ENCODE measurements at regions not wholly inside any gene's neighbourhood (a gene's known extent, or its start where the extent isn't known, plus 50 kb on each side); places are given as distances from the start of the nearest gene placed in this dataset.

- Histone ChIP-seq H3K4me2 (ENCODE audit: low read depth, low read length, poor library complexity, severe bottlenecking) (no peak overlapping the region), H3K9ac (ENCODE audit: low read depth, low read length, poor library complexity, severe bottlenecking) (no peak overlapping the region), H3K9me2 (replicated peaks; ENCODE audit: low read depth, low read length) (no peaks in the 10 kb centered on the region), H3F3A (ENCODE audit: low read depth) (no peaks in the 10 kb centered on the region), H2AFZ (ENCODE audit: low read length) (no peak overlapping the region), H3K27me3 (ENCODE audit: insufficient read depth, low read length, poor library complexity, severe bottlenecking) (no peaks in the 10 kb centered on the region), H3K4me1 (ENCODE audit: insufficient read depth, low read length, poor library complexity, severe bottlenecking) (no peaks in the 10 kb centered on the region), H3K79me2 (ENCODE audit: insufficient read depth, low read length) (no peaks in the 10 kb centered on the region), H3K9me3 (ENCODE audit: insufficient read depth, low read depth, low read length) (peaks cover 27% of the 10 kb centered on the region; the same call in 1 of the 2 replicates), H3K36me3 (ENCODE audit: insufficient read depth, low read length) (no peaks in the 10 kb centered on the region), H4K20me1 (ENCODE audit: insufficient read depth, low read length, poor library complexity, severe bottlenecking) (no peaks in the 10 kb centered on the region), H3K4me3 (ENCODE audit: low read length, poor library complexity, severe bottlenecking) (no peak overlapping the region)
- TF ChIP-seq CTCF (conservative IDR thresholded peaks at IDR 0.05; ENCODE audit: low read length) (no peak), EZH2phosphoT487 (IDR thresholded peaks at IDR 0.05; ENCODE audit: borderline replicate concordance) (no peak)
Observed at GRCh38 chr11:134677891-134678551, 266.0 kb upstream of the B3GAT1 start.

GRCh38 chr11:134677397-134677822 lies 265.4 kb upstream of the B3GAT1 start:
- H3K4me2 ChIP-seq (ENCODE audit: low read depth, low read length, poor library complexity, severe bottlenecking) = no peak overlapping the region
- H3K9me3 ChIP-seq (ENCODE audit: insufficient read depth, low read depth, low read length) = peaks cover 27% of the 10 kb centered on the region; the same call in 1 of the 2 replicates
- no peak overlapping the region for H2AFZ ChIP-seq (ENCODE audit: low read length)
- H3K4me1 ChIP-seq (ENCODE audit: insufficient read depth, low read length, poor library complexity, severe bottlenecking) = no peaks in the 10 kb centered on the region
- H3F3A ChIP-seq (ENCODE audit: low read depth) = no peaks in the 10 kb centered on the region
- H3K79me2 ChIP-seq (ENCODE audit: insufficient read depth, low read length) = no peaks in the 10 kb centered on the region
- TF ChIP-seq EZH2phosphoT487 (IDR thresholded peaks at IDR 0.05; ENCODE audit: borderline replicate concordance) (no peak), CTCF (conservative IDR thresholded peaks at IDR 0.05; ENCODE audit: low read length) (no peak)
- H3K4me3 ChIP-seq (ENCODE audit: low read length, poor library complexity, severe bottlenecking) = no peak overlapping the region
- no peaks in the 10 kb centered on the region for H3K27me3 ChIP-seq (ENCODE audit: insufficient read depth, low read length, poor library complexity, severe bottlenecking)
- no peaks in the 10 kb centered on the region for H3K36me3 ChIP-seq (ENCODE audit: insufficient read depth, low read length)
- H3K9me2 ChIP-seq (replicated peaks; ENCODE audit: low read depth, low read length) = no peaks in the 10 kb centered on the region
- no peak overlapping the region for H3K9ac ChIP-seq (ENCODE audit: low read depth, low read length, poor library complexity, severe bottlenecking)
- H4K20me1 ChIP-seq (ENCODE audit: insufficient read depth, low read length, poor library complexity, severe bottlenecking) = no peaks in the 10 kb centered on the region

GRCh38 chr11:134676516-134677287 lies 264.7 kb upstream of the B3GAT1 start:
- H3K4me1 ChIP-seq (ENCODE audit: insufficient read depth, low read length, poor library complexity, severe bottlenecking) = no peaks in the 10 kb centered on the region
- TF ChIP-seq EZH2phosphoT487 (IDR thresholded peaks at IDR 0.05; ENCODE audit: borderline replicate concordance) = no peak
- TF ChIP-seq CTCF (conservative IDR thresholded peaks at IDR 0.05; ENCODE audit: low read length) = no peak
- H3K9me3 ChIP-seq (ENCODE audit: insufficient read depth, low read depth, low read length) = peaks cover 22% of the 10 kb centered on the region; the same call in 1 of the 2 replicates
- H3K4me2 ChIP-seq (ENCODE audit: low read depth, low read length, poor library complexity, severe bottlenecking) = no peak overlapping the region
- no peaks in the 10 kb centered on the region for H3K79me2 ChIP-seq (ENCODE audit: insufficient read depth, low read length)
- no peak overlapping the region for H2AFZ ChIP-seq (ENCODE audit: low read length)
- H3K4me3 ChIP-seq (ENCODE audit: low read length, poor library complexity, severe bottlenecking) = no peak overlapping the region
- H3K9ac ChIP-seq (ENCODE audit: low read depth, low read length, poor library complexity, severe bottlenecking) = no peak overlapping the region
- no peaks in the 10 kb centered on the region for H3F3A ChIP-seq (ENCODE audit: low read depth)
- no peaks in the 10 kb centered on the region for H3K27me3 ChIP-seq (ENCODE audit: insufficient read depth, low read length, poor library complexity, severe bottlenecking)
- H3K36me3 ChIP-seq (ENCODE audit: insufficient read depth, low read length) = no peaks in the 10 kb centered on the region
- no peaks in the 10 kb centered on the region for H4K20me1 ChIP-seq (ENCODE audit: insufficient read depth, low read length, poor library complexity, severe bottlenecking)
- no peaks in the 10 kb centered on the region for H3K9me2 ChIP-seq (replicated peaks; ENCODE audit: low read depth, low read length)

All from Loucy (cell line).